Lower leg skin (tissue), 4 donors: ENCODE measurements at regions not wholly inside any gene's neighbourhood (a gene's known extent, or its start where the extent isn't known, plus 50 kb on each side); places are given as distances from the start of the nearest gene placed in this dataset.

Experiments
- DNase-seq, 2 donors: peaks; one replicate each; pipeline ENCODE4 v3.0.0-alpha.2; 2019; ENCODE audit warnings: low spot score in 2 of 2
- H3K4me3 ChIP-seq: fragments of 200-600 bp; sonication (generic); 2 replicates; pipeline ENCODE4 v1.5.1; 2017; ENCODE audit warnings: mild to moderate bottlenecking, low read depth; ENCODE audit not compliant: poor library complexity, severe bottlenecking
- CTCF ChIP-seq, 3 donors: fragments of 450-650 bp; IDR thresholded peaks; one replicate each; pipeline ENCODE4 v1.5.1; 2016; ENCODE audit warnings: antibody characterized with exemption in 3 of 3, mild to moderate bottlenecking in 3 of 3, moderate library complexity in 2 of 3
- POLR2A ChIP-seq, 2 donors: fragments of 450-650 bp; IDR thresholded peaks; one replicate each; pipeline ENCODE4 v1.6.1; 2016 to 2017; ENCODE audit warnings: antibody characterized with exemption in 2 of 2, mild to moderate bottlenecking in 1 of 2, moderate library complexity in 1 of 2
- WGBS, 2 donors: methylation state at CpG; one replicate each; pipeline ENCODE4 v1.1.5; 2018; 5-methylcytosine and 5-hydroxymethylcytosine counted together
- intact Hi-C: fragments of 100-400 bp; cut with DNase I; formaldehyde crosslinking; loops from one replicate; pipeline ENCODE4 v1.15.0; 2023; ENCODE audit warnings: low total_unique reads

- TF ChIP-seq CTCF (IDR thresholded peaks at IDR 0.05) (no peak), POLR2A (IDR thresholded peaks at IDR 0.05) (no peak)
- DNase-seq, result no peak
- 81 to 88% methylated on average over 4 of the region's 4 CpGs for WGBS, 2 donors
- H3K4me3 ChIP-seq, result no peak overlapping the region
- intact Hi-C loops, result no loop called here
Measured at GRCh38 chr9:96071815-96072124, 196.3 kb downstream of the ERCC6L2 start.

- no peak for TF ChIP-seq CTCF (IDR thresholded peaks at IDR 0.05)
- TF ChIP-seq POLR2A (IDR thresholded peaks at IDR 0.05), result no peak
- intact Hi-C loops, result no loop called here
- 74 to 76% methylated on average over 5 of the region's 5 CpGs for WGBS, 2 donors
- DNase-seq, result no peak
- H3K4me3 ChIP-seq, result no peak overlapping the region
Measured at GRCh38 chr9:96071076-96071814, 195.8 kb downstream of the ERCC6L2 start.

- no peak for DNase-seq
- TF ChIP-seq POLR2A (IDR thresholded peaks at IDR 0.05) (no peak), CTCF (IDR thresholded peaks at IDR 0.05) (no peak)
- no peak overlapping the region for H3K4me3 ChIP-seq
- 95 to 97% methylated on average over 8 of the region's 8 CpGs for WGBS, 2 donors
- intact Hi-C loops, result no loop called here
Measured at GRCh38 chr9:96069629-96070220, 194.2 kb downstream of the ERCC6L2 start.

GRCh38 chr9:96068511-96068910, 193.0 kb downstream of the ERCC6L2 start:
- intact Hi-C loops, result no loop called here
- TF ChIP-seq CTCF (IDR thresholded peaks at IDR 0.05) (no peak), POLR2A (IDR thresholded peaks at IDR 0.05) (no peak)
- WGBS, 2 donors, result 74 to 84% methylated on average over 11 of the region's 11 CpGs
- no peak for DNase-seq
- no peak overlapping the region for H3K4me3 ChIP-seq

GRCh38 chr9:96067600-96067999, 192.1 kb downstream of the ERCC6L2 start:
- intact Hi-C loops, result no loop called here
- 70 to 76% methylated on average over 4 to 5 of the region's 5 CpGs for WGBS, 2 donors
- no peak for TF ChIP-seq POLR2A (IDR thresholded peaks at IDR 0.05)

GRCh38 chr9:96067004-96067403, 191.5 kb downstream of the ERCC6L2 start:
- intact Hi-C loops, result no loop called here
- TF ChIP-seq CTCF (IDR thresholded peaks at IDR 0.05) (no peak), POLR2A (IDR thresholded peaks at IDR 0.05) (no peak)
- no peak overlapping the region for H3K4me3 ChIP-seq
- DNase-seq, result no peak
- 58 to 66% methylated on average over 7 of the region's 7 CpGs for WGBS, 2 donors

More at GRCh38 chr9:96067600-96067999, 192.1 kb downstream of the ERCC6L2 start:
- no peak overlapping the region for H3K4me3 ChIP-seq
- no peak for DNase-seq
